ENCODE measurements at regions not wholly inside any gene's neighbourhood (a gene's known extent, or its start where the extent isn't known, plus 50 kb on each side); places are given as distances from the start of the nearest gene placed in this dataset.
"Not testable (repeated sequence)": the region's sequence is repeated elsewhere in the genome, so short reads cannot be mapped to it uniquely, and the experiment has no call there.

GRCh38 chrX:87178009-87178408, 339.6 kb upstream of the KLHL4 start:
- not testable (repeated sequence) for TF ChIP-seq CTCF, POLR2A (IDR thresholded peaks at IDR 0.05)
